Activated CD8-positive, alpha-beta T cell treated with anti-CD3 and anti-CD28 coated beads, Interleukin-2, amount 10 ng/mL, durations not matched to agents 7 days and 5 days (primary cell): ENCODE measurements at regions not wholly inside any gene's neighbourhood (a gene's known extent, or its start where the extent isn't known, plus 50 kb on each side); places are given as distances from the start of the nearest gene placed in this dataset.
"Not testable (repeated sequence)": the region's sequence is repeated elsewhere in the genome, so short reads cannot be mapped to it uniquely, and the experiment has no call there.

Source experiments
- ATAC-seq: fragments of 150-1000 bp; cut with Tn5 transposase; one replicate; pipeline ENCODE4 v1.10.0; 2021; ENCODE audit warnings: moderate library complexity
- CTCF ChIA-PET: fragments of 350-600 bp; sonication (Branson Sonifier 250); formaldehyde crosslinking; loops from one replicate; lab custom pipeline; 2021; ENCODE audit warnings: antibody characterized with exemption; lab: Charles Lee
- POLR2A ChIA-PET: fragments of 350-600 bp; sonication (Branson Sonifier 250); formaldehyde crosslinking; loops from one replicate; lab custom pipeline; 2021; ENCODE audit warnings: antibody characterized with exemption; lab: Charles Lee
- DNase-seq: peaks from one replicate; pipeline ENCODE4 v3.0.0-alpha.2; 2020
- H3K27ac Mint-ChIP-seq: one replicate; pipeline ENCODE4 v1.8.0; 2021; ENCODE audit warnings: mild to moderate bottlenecking, mixed read lengths
- H3K27me3 Mint-ChIP-seq: one replicate; pipeline ENCODE4 v1.8.0; 2021; ENCODE audit warnings: low read depth, mixed read lengths
- H3K36me3 Mint-ChIP-seq: one replicate; pipeline ENCODE4 v1.8.0; 2021; ENCODE audit warnings: low read depth, mixed read lengths
- H3K4me1 Mint-ChIP-seq: one replicate; pipeline ENCODE4 v1.8.0; 2021; ENCODE audit warnings: low read depth, mixed read lengths
- H3K4me3 Mint-ChIP-seq: one replicate; pipeline ENCODE4 v1.8.0; 2021; ENCODE audit warnings: mild to moderate bottlenecking, mixed read lengths
- H3K9me3 Mint-ChIP-seq: one replicate; pipeline ENCODE4 v1.8.0; 2022; ENCODE audit warnings: mixed read lengths; ENCODE audit not compliant: insufficient read depth

- H3K27me3 Mint-ChIP-seq, DNase-seq, CTCF ChIA-PET, H3K4me1 Mint-ChIP-seq, H3K36me3 Mint-ChIP-seq, ATAC-seq, H3K9me3 Mint-ChIP-seq, POLR2A ChIA-PET, H3K4me3 Mint-ChIP-seq: not testable (repeated sequence)
- peak overlapping the region; percentile 12 for H3K27ac Mint-ChIP-seq
Observed at GRCh38 chr22:21150863-21151262, 105.1 kb downstream of the LRRC74B start.

GRCh38 chr22:21187841-21188240, 142.1 kb downstream of the LRRC74B start:
- H3K36me3 Mint-ChIP-seq, CTCF ChIA-PET, H3K27ac Mint-ChIP-seq, DNase-seq, H3K9me3 Mint-ChIP-seq, H3K4me3 Mint-ChIP-seq, POLR2A ChIA-PET, ATAC-seq, H3K4me1 Mint-ChIP-seq, H3K27me3 Mint-ChIP-seq: not testable (repeated sequence)

GRCh38 chr22:21212054-21212453, 166.3 kb downstream of the LRRC74B start:
- ATAC-seq, H3K9me3 Mint-ChIP-seq, CTCF ChIA-PET, H3K4me1 Mint-ChIP-seq, POLR2A ChIA-PET, H3K4me3 Mint-ChIP-seq, H3K27ac Mint-ChIP-seq, H3K36me3 Mint-ChIP-seq, H3K27me3 Mint-ChIP-seq, DNase-seq: not testable (repeated sequence)

GRCh38 chr22:21215973-21216731, 167.4 kb upstream of the RIMBP3B start:
- H3K27ac Mint-ChIP-seq, POLR2A ChIA-PET, H3K4me1 Mint-ChIP-seq, H3K27me3 Mint-ChIP-seq, CTCF ChIA-PET, DNase-seq, H3K9me3 Mint-ChIP-seq, ATAC-seq, H3K4me3 Mint-ChIP-seq, H3K36me3 Mint-ChIP-seq: not testable (repeated sequence)

- ATAC-seq, H3K4me1 Mint-ChIP-seq, H3K36me3 Mint-ChIP-seq, DNase-seq, CTCF ChIA-PET, POLR2A ChIA-PET, H3K27me3 Mint-ChIP-seq, H3K27ac Mint-ChIP-seq, H3K9me3 Mint-ChIP-seq, H3K4me3 Mint-ChIP-seq: not testable (repeated sequence)
Observed at GRCh38 chr22:21224900-21225299, 158.7 kb upstream of the RIMBP3B start.

- H3K27me3 Mint-ChIP-seq, H3K36me3 Mint-ChIP-seq, DNase-seq, H3K4me3 Mint-ChIP-seq, POLR2A ChIA-PET, CTCF ChIA-PET, H3K4me1 Mint-ChIP-seq, ATAC-seq, H3K27ac Mint-ChIP-seq, H3K9me3 Mint-ChIP-seq: not testable (repeated sequence)
Observed at GRCh38 chr22:21226901-21227693, 156.5 kb upstream of the RIMBP3B start.

- ATAC-seq, H3K27me3 Mint-ChIP-seq, H3K9me3 Mint-ChIP-seq, CTCF ChIA-PET, H3K27ac Mint-ChIP-seq, H3K4me3 Mint-ChIP-seq, POLR2A ChIA-PET, H3K4me1 Mint-ChIP-seq, H3K36me3 Mint-ChIP-seq, DNase-seq: not testable (repeated sequence)
Observed at GRCh38 chr22:21251435-21251834, 132.1 kb upstream of the RIMBP3B start.

- DNase-seq = peak; percentile 17
- CTCF ChIA-PET, H3K4me3 Mint-ChIP-seq, ATAC-seq, H3K4me1 Mint-ChIP-seq, H3K36me3 Mint-ChIP-seq, POLR2A ChIA-PET, H3K27me3 Mint-ChIP-seq, H3K27ac Mint-ChIP-seq, H3K9me3 Mint-ChIP-seq: not testable (repeated sequence)
Observed at GRCh38 chr22:21282646-21283045, 100.9 kb upstream of the RIMBP3B start.

GRCh38 chr22:21293702-21294101, 89.8 kb upstream of the RIMBP3B start:
- H3K27ac Mint-ChIP-seq, H3K36me3 Mint-ChIP-seq, H3K27me3 Mint-ChIP-seq, ATAC-seq, H3K9me3 Mint-ChIP-seq, POLR2A ChIA-PET, DNase-seq, H3K4me1 Mint-ChIP-seq, CTCF ChIA-PET, H3K4me3 Mint-ChIP-seq: not testable (repeated sequence)

- H3K9me3 Mint-ChIP-seq, DNase-seq, H3K36me3 Mint-ChIP-seq, H3K4me3 Mint-ChIP-seq, POLR2A ChIA-PET, H3K4me1 Mint-ChIP-seq, ATAC-seq, H3K27ac Mint-ChIP-seq, CTCF ChIA-PET, H3K27me3 Mint-ChIP-seq: not testable (repeated sequence)
Observed at GRCh38 chr22:21327629-21328028, 55.9 kb upstream of the RIMBP3B start.
